ENCODE measurements at regions not wholly inside any gene's neighbourhood (a gene's known extent, or its start where the extent isn't known, plus 50 kb on each side); places are given as distances from the start of the nearest gene placed in this dataset.
"Not testable (repeated sequence)": the region's sequence is repeated elsewhere in the genome, so short reads cannot be mapped to it uniquely, and the experiment has no call there.

DNA sequence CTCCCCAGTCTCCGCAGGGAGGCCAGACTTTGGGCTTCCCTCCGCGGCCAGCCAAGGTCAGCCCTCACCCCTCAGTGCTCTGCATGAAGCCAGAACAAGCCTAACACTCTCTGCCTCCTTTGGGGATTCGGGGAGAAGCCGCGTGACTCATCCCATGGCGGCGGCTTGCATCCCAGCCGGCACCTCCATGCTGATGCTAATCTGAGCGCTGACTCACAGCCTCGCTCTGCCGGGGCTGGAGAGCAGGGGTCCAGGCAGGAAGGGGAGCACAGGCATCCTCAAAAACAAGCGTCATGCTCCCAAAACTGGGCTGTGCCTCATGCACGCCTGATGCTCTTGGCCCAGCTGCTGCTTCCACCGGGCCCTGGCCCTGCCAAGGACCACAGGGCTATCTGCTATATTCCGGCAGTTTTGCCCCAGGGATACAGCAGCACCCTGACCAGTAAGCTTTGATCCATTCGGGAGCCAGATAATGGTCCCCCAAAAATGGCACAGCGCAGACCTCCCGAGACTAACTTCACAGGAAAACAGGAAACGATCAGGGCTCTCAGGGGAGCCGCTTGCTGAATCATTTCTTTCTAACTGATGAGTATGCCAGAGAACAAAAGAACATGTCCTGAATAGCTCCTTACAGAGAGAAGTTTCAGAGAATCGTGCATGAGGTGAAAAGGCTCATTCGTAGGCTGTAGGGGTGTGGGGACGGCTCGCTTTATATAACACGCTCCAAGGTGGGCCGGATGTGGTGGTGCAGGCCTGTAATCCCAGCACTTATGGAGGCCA, 254.4 kb upstream of the USP9Y start:
- TF ChIP-seq, protein P1, sequence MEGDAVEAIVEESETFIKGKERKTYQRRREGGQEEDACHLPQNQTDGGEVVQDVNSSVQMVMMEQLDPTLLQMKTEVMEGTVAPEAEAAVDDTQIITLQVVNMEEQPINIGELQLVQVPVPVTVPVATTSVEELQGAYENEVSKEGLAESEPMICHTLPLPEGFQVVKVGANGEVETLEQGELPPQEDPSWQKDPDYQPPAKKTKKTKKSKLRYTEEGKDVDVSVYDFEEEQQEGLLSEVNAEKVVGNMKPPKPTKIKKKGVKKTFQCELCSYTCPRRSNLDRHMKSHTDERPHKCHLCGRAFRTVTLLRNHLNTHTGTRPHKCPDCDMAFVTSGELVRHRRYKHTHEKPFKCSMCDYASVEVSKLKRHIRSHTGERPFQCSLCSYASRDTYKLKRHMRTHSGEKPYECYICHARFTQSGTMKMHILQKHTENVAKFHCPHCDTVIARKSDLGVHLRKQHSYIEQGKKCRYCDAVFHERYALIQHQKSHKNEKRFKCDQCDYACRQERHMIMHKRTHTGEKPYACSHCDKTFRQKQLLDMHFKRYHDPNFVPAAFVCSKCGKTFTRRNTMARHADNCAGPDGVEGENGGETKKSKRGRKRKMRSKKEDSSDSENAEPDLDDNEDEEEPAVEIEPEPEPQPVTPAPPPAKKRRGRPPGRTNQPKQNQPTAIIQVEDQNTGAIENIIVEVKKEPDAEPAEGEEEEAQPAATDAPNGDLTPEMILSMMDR (conservative IDR thresholded peaks at IDR 0.05; ENCODE audit: low read depth, low read length) = not testable (repeated sequence)
- not testable (repeated sequence) for TF ChIP-seq EZH2 (IDR thresholded peaks at IDR 0.05; ENCODE audit: low read length, unreplicated experiment); EZH2phosphoT487 (IDR thresholded peaks at IDR 0.05; ENCODE audit: borderline replicate concordance, low read length)

Data from PC-3 (cell line).